ENCODE measurements at regions not wholly inside any gene's neighbourhood (a gene's known extent, or its start where the extent isn't known, plus 50 kb on each side); places are given as distances from the start of the nearest gene placed in this dataset.

DNA sequence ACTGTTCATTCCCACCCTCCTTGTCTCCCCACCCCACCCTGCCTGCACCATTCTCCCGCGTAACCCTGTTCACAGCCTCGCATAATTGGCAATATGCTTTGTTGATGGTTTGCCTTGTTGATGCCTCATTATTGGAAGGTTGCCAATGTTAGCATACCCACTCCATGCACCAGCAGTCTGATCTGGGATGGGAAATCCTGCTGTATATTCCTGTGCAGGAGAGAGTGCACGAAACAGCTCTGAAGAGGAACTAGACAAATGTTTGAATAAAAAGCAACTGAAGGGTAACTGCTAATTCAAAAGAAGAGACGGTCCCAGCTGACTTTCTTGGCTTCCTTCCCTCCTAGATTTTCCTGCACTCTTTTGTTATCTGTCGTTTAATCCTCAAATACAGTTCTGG, 271.7 kb upstream of the TLE4 start:
- intact Hi-C loops (cut with DNase I): no loop called here

DNA sequence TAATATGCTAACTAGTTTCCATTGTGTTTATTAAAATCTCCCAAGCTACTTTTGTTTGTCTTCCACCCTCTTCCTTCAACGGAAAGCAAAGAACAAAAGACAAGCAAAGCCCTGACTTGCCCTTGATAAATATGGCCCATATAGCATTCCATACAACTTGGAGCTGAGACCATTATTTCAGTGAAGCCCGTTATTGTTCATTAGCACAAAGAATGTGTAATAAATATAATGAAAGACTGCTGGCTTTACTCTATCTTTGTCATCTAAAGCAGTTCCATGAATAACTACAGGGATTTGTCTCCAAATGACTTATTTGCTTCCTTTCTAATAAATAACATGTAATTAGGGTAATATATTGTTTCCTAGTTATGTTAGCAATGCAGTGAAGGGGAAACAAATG, 270.7 kb upstream of the TLE4 start:
- no peak overlapping the region for H3K27ac ChIP-seq
- no peak overlapping the region for H3K4me3 ChIP-seq
- 55 to 56% methylated on average over 2 of the region's 2 CpGs for WGBS, 2 donors
- TF ChIP-seq, protein P1, sequence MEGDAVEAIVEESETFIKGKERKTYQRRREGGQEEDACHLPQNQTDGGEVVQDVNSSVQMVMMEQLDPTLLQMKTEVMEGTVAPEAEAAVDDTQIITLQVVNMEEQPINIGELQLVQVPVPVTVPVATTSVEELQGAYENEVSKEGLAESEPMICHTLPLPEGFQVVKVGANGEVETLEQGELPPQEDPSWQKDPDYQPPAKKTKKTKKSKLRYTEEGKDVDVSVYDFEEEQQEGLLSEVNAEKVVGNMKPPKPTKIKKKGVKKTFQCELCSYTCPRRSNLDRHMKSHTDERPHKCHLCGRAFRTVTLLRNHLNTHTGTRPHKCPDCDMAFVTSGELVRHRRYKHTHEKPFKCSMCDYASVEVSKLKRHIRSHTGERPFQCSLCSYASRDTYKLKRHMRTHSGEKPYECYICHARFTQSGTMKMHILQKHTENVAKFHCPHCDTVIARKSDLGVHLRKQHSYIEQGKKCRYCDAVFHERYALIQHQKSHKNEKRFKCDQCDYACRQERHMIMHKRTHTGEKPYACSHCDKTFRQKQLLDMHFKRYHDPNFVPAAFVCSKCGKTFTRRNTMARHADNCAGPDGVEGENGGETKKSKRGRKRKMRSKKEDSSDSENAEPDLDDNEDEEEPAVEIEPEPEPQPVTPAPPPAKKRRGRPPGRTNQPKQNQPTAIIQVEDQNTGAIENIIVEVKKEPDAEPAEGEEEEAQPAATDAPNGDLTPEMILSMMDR (IDR thresholded peaks at IDR 0.05): no peak
- TF ChIP-seq POLR2AphosphoS5 (IDR thresholded peaks at IDR 0.05) (no peak), EP300 (IDR thresholded peaks at IDR 0.05) (no peak), POLR2A (IDR thresholded peaks at IDR 0.05) (no peak)
- no peaks in the 10 kb centered on the region for H3K36me3 ChIP-seq
- no peaks in the 10 kb centered on the region for H3K9me3 ChIP-seq
- no peak for DNase-seq
- intact Hi-C loops (cut with DNase I): no loop called here
- H3K4me1 ChIP-seq: no peaks in the 10 kb centered on the region
- no peaks in the 10 kb centered on the region for H3K27me3 ChIP-seq

More for the DNA sequence above, 271.7 kb upstream of the TLE4 start:
- Histone ChIP-seq H3K4me3 (no peak overlapping the region), H3K27ac (no peak overlapping the region), H3K4me1 (no peaks in the 10 kb centered on the region), H3K27me3 (no peaks in the 10 kb centered on the region), H3K36me3 (no peaks in the 10 kb centered on the region), H3K9me3 (no peaks in the 10 kb centered on the region)
- DNase-seq: no peak
- WGBS, 2 donors: 49 to 73% methylated on average over 6 of the region's 6 CpGs
- TF ChIP-seq EP300 (IDR thresholded peaks at IDR 0.05): no peak
- no peak for TF ChIP-seq POLR2A (IDR thresholded peaks at IDR 0.05)
- no peak for TF ChIP-seq POLR2AphosphoS5 (IDR thresholded peaks at IDR 0.05)
- TF ChIP-seq, protein P1 (IDR thresholded peaks at IDR 0.05): no peak

DNA sequence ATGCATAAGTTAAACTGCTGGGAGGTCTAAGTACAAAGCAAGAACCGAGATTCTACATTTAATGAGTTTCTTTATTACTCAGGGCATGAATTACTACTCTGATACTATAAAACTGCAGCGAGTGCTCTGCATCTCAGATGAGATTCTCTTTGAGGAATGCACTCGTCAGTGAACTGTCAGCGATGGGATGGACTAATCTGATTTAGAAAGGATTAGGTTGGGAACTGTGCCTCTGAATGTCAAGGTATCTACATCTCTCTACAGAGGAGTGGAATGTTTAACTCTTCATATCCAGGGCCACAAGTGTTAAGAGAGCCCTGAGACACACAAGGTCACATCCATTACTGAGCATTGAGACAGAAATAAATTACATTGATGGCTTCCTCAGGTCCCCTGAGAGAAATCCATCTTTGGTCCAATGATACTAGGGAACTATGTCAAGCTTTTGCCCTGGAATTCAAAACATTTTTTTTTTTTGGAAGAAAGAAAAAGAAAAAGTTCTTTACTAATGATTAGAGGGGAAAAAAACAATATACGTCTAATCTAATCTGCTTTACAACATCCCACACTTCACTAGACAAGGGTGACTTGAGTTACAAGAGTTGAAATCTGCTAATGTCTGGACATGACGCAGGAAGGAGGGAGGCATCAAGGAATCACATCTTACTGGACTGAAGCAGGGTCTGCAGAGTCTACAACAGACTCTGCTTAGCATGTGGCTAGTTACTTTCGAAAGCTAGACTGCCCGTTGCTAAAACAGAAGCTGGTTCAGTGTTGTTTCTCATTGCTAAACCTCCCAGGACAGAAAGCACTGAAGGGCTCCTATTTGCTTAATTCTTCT, 270.0 kb upstream of the TLE4 start:
- Histone ChIP-seq H3K9me3 (no peaks in the 10 kb centered on the region), H3K4me3 (no peak overlapping the region), H3K27me3 (no peaks in the 10 kb centered on the region), H3K27ac (no peak overlapping the region), H3K36me3 (no peaks in the 10 kb centered on the region), H3K4me1 (no peaks in the 10 kb centered on the region)
- DNase-seq: no peak
- intact Hi-C loops (cut with DNase I): no loop called here
- no peak for TF ChIP-seq POLR2AphosphoS5 (IDR thresholded peaks at IDR 0.05)
- TF ChIP-seq, protein P1 (IDR thresholded peaks at IDR 0.05): no peak
- TF ChIP-seq EP300 (IDR thresholded peaks at IDR 0.05): no peak
- no peak for TF ChIP-seq POLR2A (IDR thresholded peaks at IDR 0.05)
- WGBS, 2 donors: 53 to 61% methylated on average over 8 of the region's 8 CpGs

DNA sequence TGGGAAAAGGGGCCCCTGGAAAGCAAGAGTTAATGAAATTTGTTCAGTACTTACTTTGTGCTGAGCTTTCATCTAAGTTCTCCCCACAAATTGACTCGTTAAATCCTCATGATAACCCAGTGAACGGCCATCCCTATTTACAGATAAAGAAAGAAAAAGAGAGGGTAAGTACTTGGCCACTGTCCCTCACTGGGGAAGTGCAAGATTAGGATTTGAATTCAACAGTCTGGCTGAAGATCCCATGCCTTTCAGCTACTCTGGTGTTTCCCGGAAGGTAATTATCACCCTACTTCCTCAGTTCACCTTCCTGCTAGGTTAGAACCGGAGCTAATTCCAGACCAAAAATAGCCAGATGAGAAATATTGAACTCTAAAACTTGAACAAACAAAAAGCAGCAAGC, 269.2 kb upstream of the TLE4 start:
- TF ChIP-seq EP300 (IDR thresholded peaks at IDR 0.05) (no peak), POLR2AphosphoS5 (IDR thresholded peaks at IDR 0.05) (no peak), POLR2A (IDR thresholded peaks at IDR 0.05) (no peak)
- TF ChIP-seq, protein P1 (IDR thresholded peaks at IDR 0.05): no peak
- H3K27me3 ChIP-seq: no peaks in the 10 kb centered on the region
- no peak overlapping the region for H3K27ac ChIP-seq
- H3K9me3 ChIP-seq: no peaks in the 10 kb centered on the region
- H3K4me3 ChIP-seq: no peak overlapping the region
- H3K36me3 ChIP-seq: no peaks in the 10 kb centered on the region
- WGBS, 2 donors: 47 to 64% methylated on average over 4 of the region's 4 CpGs
- no peaks in the 10 kb centered on the region for H3K4me1 ChIP-seq
- DNase-seq: no peak
- intact Hi-C loops (cut with DNase I): no loop called here
